H1 (cell line): ENCODE measurements at regions not wholly inside any gene's neighbourhood (a gene's known extent, or its start where the extent isn't known, plus 50 kb on each side); places are given as distances from the start of the nearest gene placed in this dataset.

Experiments used
- CTCF ChIA-PET: fragments of 300-600 bp; sonication (Branson Sonifier 250); formaldehyde crosslinking; loops from one replicate; lab custom pipeline; 2021; ENCODE audit not compliant: partially characterized antibody; lab: Charles Lee
- POLR2A ChIA-PET: fragments of 300-600 bp; sonication (Branson Sonifier 250); formaldehyde crosslinking; loops from one replicate; lab custom pipeline; 2021; ENCODE audit warnings: inconsistent platforms; ENCODE audit not compliant: partially characterized antibody; lab: Charles Lee
- DNase-seq, 2 experiments: peaks; one replicate each; pipeline versions ENCODE4 v3.0.0 to v3.0.0-alpha.2; 2010 to 2022; ENCODE audit warnings: low spot score in 2 of 2, low read depth in 1 of 2, mixed read lengths in 1 of 2
- FAIRE-seq: peaks from 2 replicates; lab custom pipeline; 2011; peaks lifted over from hg19 to GRCh38; lab: Jason Lieb, UNC
- H2AFZ ChIP-seq: 2 replicates; pipeline ENCODE4 v1.8.1; 2012; ENCODE audit warnings: low read length, inconsistent platforms
- H2AK5ac ChIP-seq: 2 replicates; pipeline ENCODE4 v1.6.1; 2013; ENCODE audit warnings: low read depth, low read length
- H2BK120ac ChIP-seq: replicated peaks from 2 replicates; pipeline ENCODE3; 2013; ENCODE audit warnings: low read depth, low read length, inconsistent platforms
- H2BK12ac ChIP-seq: 2 replicates; pipeline ENCODE4 v1.6.1; 2013; ENCODE audit warnings: low read depth, low read length
- H2BK15ac ChIP-seq: 2 replicates; pipeline ENCODE4 v1.6.1; 2013; ENCODE audit warnings: low read length
- H2BK20ac ChIP-seq: 2 replicates; pipeline ENCODE4 v1.6.1; 2013; ENCODE audit warnings: low read length
- H2BK5ac ChIP-seq: 2 replicates; pipeline ENCODE4 v1.6.1; 2013; ENCODE audit warnings: low read depth, low read length
- H3K14ac ChIP-seq: 2 replicates; pipeline ENCODE4 v1.6.1; 2013; ENCODE audit warnings: inconsistent platforms; ENCODE audit not compliant: insufficient read length
- H3K18ac ChIP-seq: 2 replicates; pipeline ENCODE4 v1.6.1; 2013; ENCODE audit warnings: low read length; ENCODE audit errors: extremely low read depth
- H3K23ac ChIP-seq: 2 replicates; pipeline ENCODE4 v1.6.1; 2013; ENCODE audit warnings: inconsistent platforms; ENCODE audit not compliant: insufficient read length
- H3K23me2 ChIP-seq: 2 replicates; pipeline ENCODE4 v1.6.1; 2013; ENCODE audit warnings: low read depth, low read length
- H3K27ac ChIP-seq: 2 replicates; pipeline ENCODE4 v1.6.1; 2011; ENCODE audit warnings: low read depth, low read length, inconsistent platforms
- H3K27me3 ChIP-seq, 4 experiments: replicated peaks in 1 of 4; 1 replicate in 1 of 4; 2 replicates in 3 of 4; pipeline versions ENCODE4 v1.6.1 to v1.8.1; 2011 to 2013; ENCODE audit warnings: low read length in 3 of 4, mild to moderate bottlenecking in 3 of 4, inconsistent platforms in 2 of 4, mixed read lengths in 2 of 4, moderate library complexity in 1 of 4; ENCODE audit not compliant: control insufficient read depth in 3 of 4, insufficient read depth in 3 of 4; ENCODE audit errors: extremely low read depth in 1 of 4
- H3K36me3 ChIP-seq, 4 experiments: 2 replicates each; pipeline versions ENCODE4 v1.6.1 to v1.8.1; 2011 to 2013; ENCODE audit warnings: mild to moderate bottlenecking in 4 of 4, low read length in 3 of 4, moderate library complexity in 2 of 4, control low read depth in 1 of 4, inconsistent platforms in 1 of 4; ENCODE audit not compliant: insufficient read depth in 4 of 4, control insufficient read depth in 2 of 4
- H3K4ac ChIP-seq: replicated peaks from 2 replicates; pipeline ENCODE3; 2013; ENCODE audit warnings: low read length, low read depth, mixed read lengths, inconsistent platforms; ENCODE audit not compliant: insufficient read length
- H3K4me1 ChIP-seq, 4 experiments: replicated peaks in 1 of 4; 1 replicate in 1 of 4; 2 replicates in 3 of 4; pipeline versions ENCODE4 v1.6.1 to v1.8.1; 2011 to 2013; ENCODE audit warnings: low read length in 3 of 4, inconsistent platforms in 2 of 4, mixed read lengths in 1 of 4; ENCODE audit not compliant: insufficient read depth in 4 of 4, control insufficient read depth in 3 of 4
- H3K4me2 ChIP-seq, 2 experiments: 2 replicates each; pipeline versions ENCODE4 v1.6.1 to v1.8.1; 2011 to 2013; ENCODE audit warnings: low read depth in 2 of 2, low read length in 2 of 2, control low read depth in 1 of 2, inconsistent platforms in 1 of 2, mild to moderate bottlenecking in 1 of 2; ENCODE audit not compliant: insufficient read depth in 1 of 2
- H3K4me3 ChIP-seq, 4 experiments: fragments of 200-600, 300-600 bp in 1 of 4; sonication (generic), shearing (Covaris generic), sonication (Bioruptor Twin) in 1 of 4; 2 replicates each; pipeline versions ENCODE4 v1.5.1 to v1.8.1; 2011 to 2016; ENCODE audit warnings: low read length in 4 of 4, low read depth in 3 of 4, control low read depth in 2 of 4, inconsistent platforms in 2 of 4, mild to moderate bottlenecking in 2 of 4, mixed read lengths in 1 of 4, moderate library complexity in 1 of 4; ENCODE audit not compliant: insufficient read depth in 2 of 4; ENCODE audit errors: extremely low read depth in 1 of 4
- H3K56ac ChIP-seq: replicated peaks from 2 replicates; pipeline ENCODE3; 2013; ENCODE audit warnings: low read depth, mild to moderate bottlenecking, mixed read lengths, low read length, inconsistent platforms; ENCODE audit not compliant: insufficient read length
- H3K79me1 ChIP-seq: 2 replicates; pipeline ENCODE4 v1.6.1; 2013; ENCODE audit warnings: low read depth, low read length, control low read depth
- H3K79me2 ChIP-seq, 2 experiments: 2 replicates each; pipeline versions ENCODE4 v1.6.1 to v1.8.1; 2012 to 2013; ENCODE audit warnings: low read length in 2 of 2, mild to moderate bottlenecking in 2 of 2, inconsistent platforms in 1 of 2; ENCODE audit not compliant: insufficient read depth in 2 of 2, control insufficient read depth in 1 of 2
- H3K9ac ChIP-seq, 4 experiments: replicated peaks in 1 of 4; 1 replicate in 1 of 4; 2 replicates in 3 of 4; pipeline versions ENCODE4 v1.6.1 to v1.8.1; 2011 to 2013; ENCODE audit warnings: low read depth in 3 of 4, low read length in 3 of 4, control low read depth in 2 of 4, mild to moderate bottlenecking in 2 of 4, moderate library complexity in 2 of 4, inconsistent platforms in 1 of 4; ENCODE audit errors: extremely low read depth in 1 of 4
- H3K9me3 ChIP-seq, 2 experiments: 2 replicates each; pipeline versions ENCODE4 v1.6.1 to v1.8.1; 2012 to 2013; ENCODE audit warnings: mild to moderate bottlenecking in 2 of 2, moderate library complexity in 2 of 2, control low read depth in 1 of 2, inconsistent platforms in 1 of 2, low read depth in 1 of 2, low read length in 1 of 2, mixed read lengths in 1 of 2; ENCODE audit not compliant: insufficient read depth in 2 of 2
- H4K20me1 ChIP-seq, 2 experiments: replicated peaks in 1 of 2; 2 replicates each; pipeline versions ENCODE3 to v1.8.1; 2011 to 2013; ENCODE audit warnings: inconsistent platforms in 2 of 2, low read length in 2 of 2, mild to moderate bottlenecking in 1 of 2; ENCODE audit not compliant: insufficient read depth in 2 of 2, control insufficient read depth in 1 of 2
- H4K5ac ChIP-seq: 2 replicates; pipeline ENCODE4 v1.6.1; 2013; ENCODE audit warnings: low read length, low read depth, mixed read lengths, inconsistent platforms; ENCODE audit not compliant: insufficient read length
- H4K8ac ChIP-seq: 2 replicates; pipeline ENCODE4 v1.8.0; 2013; ENCODE audit warnings: mild to moderate bottlenecking, moderate library complexity, low read length, inconsistent platforms; ENCODE audit not compliant: insufficient read depth; ENCODE audit errors: extremely low read depth
- H4K91ac ChIP-seq: replicated peaks from 2 replicates; pipeline ENCODE3; 2013; ENCODE audit warnings: low read length, mixed read lengths, inconsistent platforms; ENCODE audit not compliant: insufficient read length
- ASH2L ChIP-seq: fragments of 200-600, 300-600 bp; sonication (generic); IDR thresholded peaks from one replicate; pipeline ENCODE4 v1.7.1; 2017; ENCODE audit warnings: low read length
- CHD2 ChIP-seq: IDR thresholded peaks from 2 replicates; pipeline ENCODE4 v1.6.1; 2012; ENCODE audit warnings: low read length, improper control_type of control experiment
- CREB1 ChIP-seq: IDR thresholded peaks from 2 replicates; pipeline ENCODE4 v1.6.1; 2012; ENCODE audit warnings: inconsistent platforms
- POLR2A ChIP-seq, 2 experiments: IDR thresholded peaks; 1 replicate in 1 of 2; 2 replicates in 1 of 2; pipeline ENCODE4 v1.6.1; 2011; ENCODE audit warnings: low read depth in 2 of 2, low read length in 2 of 2, mild to moderate bottlenecking in 2 of 2; ENCODE audit errors: control extremely low read depth in 1 of 2
- SAP30 ChIP-seq: fragments of 300-600 bp; sonication (generic); IDR thresholded peaks from 2 replicates; pipeline ENCODE4 v1.7.1; 2012; ENCODE audit warnings: low read length, moderate library complexity, mild to moderate bottlenecking, inconsistent platforms; ENCODE audit not compliant: insufficient read depth, insufficient replicate concordance
- SP4 ChIP-seq: IDR thresholded peaks from 2 replicates; pipeline ENCODE4 v1.6.1; 2012; ENCODE audit warnings: low read length, inconsistent platforms
- TCF12 ChIP-seq: IDR thresholded peaks from 2 replicates; pipeline ENCODE4 v1.6.1; 2011; ENCODE audit warnings: low read depth, mild to moderate bottlenecking, low read length
- WGBS, 2 experiments: shearing (Covaris generic) in 1 of 2; methylation state at CpG; one replicate each; pipeline versions ENCODE4 v1.1.6 to v1.1.7; 2013 to 2015; ENCODE audit warnings: low lambda C conversion rate in 2 of 2, mixed read lengths in 2 of 2, inconsistent platforms in 1 of 2, low coverage in 1 of 2, missing lambda C conversion rate in 1 of 2; ENCODE audit not compliant: insufficient replicate concordance in 2 of 2, insufficient coverage in 1 of 2, insufficient read length in 1 of 2; ENCODE audit errors: extremely low coverage in 1 of 2, missing lambda C conversion rate in 1 of 2; 5-methylcytosine and 5-hydroxymethylcytosine counted together
- TF ChIP-seq, protein P1 (sequence below): IDR thresholded peaks from 2 replicates; pipeline ENCODE4 v1.6.1; 2011; ENCODE audit warnings: low read depth, mild to moderate bottlenecking, low read length; ENCODE audit not compliant: insufficient read depth

DNA sequence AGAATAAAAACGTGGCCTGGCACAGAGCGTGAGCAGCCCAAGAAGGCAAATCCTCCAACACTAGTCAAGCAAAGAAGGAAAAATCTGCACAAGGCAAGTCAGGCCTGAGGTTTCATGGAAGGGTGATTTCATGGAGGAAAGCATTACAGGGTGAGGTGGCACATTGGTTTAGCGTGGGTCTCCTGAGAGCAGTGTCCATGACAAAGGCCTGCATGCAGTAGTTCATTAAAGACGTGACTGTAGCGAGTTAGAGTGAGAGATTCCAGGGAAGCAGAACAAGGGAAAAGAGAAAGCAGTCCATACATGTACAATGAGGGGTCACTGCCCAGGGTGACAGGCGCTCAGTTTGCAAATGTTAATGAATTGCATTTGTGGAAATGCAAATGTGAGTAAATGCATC is 285.0 kb upstream of the ERCC4 start:
- H4K8ac ChIP-seq = no peak overlapping the region
- H3K4me2 ChIP-seq = no peak overlapping the region
- H3K9ac ChIP-seq = no peak overlapping the region
- no peaks in the 10 kb centered on the region for H3K23me2 ChIP-seq
- no peak overlapping the region for H3K27ac ChIP-seq
- no peak overlapping the region for H3K56ac ChIP-seq
- no peaks in the 10 kb centered on the region for H3K36me3 ChIP-seq
- no peak overlapping the region for H2AFZ ChIP-seq
- no peak overlapping the region for H3K23ac ChIP-seq
- peak overlapping the region; percentile 40; the same call in 1 of the 2 replicates for H2BK5ac ChIP-seq
- H3K27me3 ChIP-seq = no peaks in the 10 kb centered on the region
- H2BK12ac ChIP-seq = 0 out of 2 replicates have a peak overlapping the region, but pooled peaks have one; percentile 4
- no peak overlapping the region for H3K4ac ChIP-seq
- no peak overlapping the region for H2BK120ac ChIP-seq
- H4K20me1 ChIP-seq = no peaks in the 10 kb centered on the region
- ChIA-PET CTCF (no interaction called here), POLR2A (no interaction called here)
- FAIRE-seq (no peak), DNase-seq (no peak)
- H3K4me1 ChIP-seq = peaks cover 0 to 4% (median 0%) of the 10 kb centered on the region in 4 experiments; a peak in 1 of 7 replicates
- H4K5ac ChIP-seq = no peak overlapping the region
- no peak overlapping the region for H3K14ac ChIP-seq
- H4K91ac ChIP-seq = no peak overlapping the region
- TF ChIP-seq CHD2 = no peak
- TF ChIP-seq SP4 = no peak
- no peak for TF ChIP-seq ASH2L
- TF ChIP-seq, protein P1, sequence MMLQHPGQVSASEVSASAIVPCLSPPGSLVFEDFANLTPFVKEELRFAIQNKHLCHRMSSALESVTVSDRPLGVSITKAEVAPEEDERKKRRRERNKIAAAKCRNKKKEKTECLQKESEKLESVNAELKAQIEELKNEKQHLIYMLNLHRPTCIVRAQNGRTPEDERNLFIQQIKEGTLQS = no peak
- TF ChIP-seq TCF12 = no peak
- no peak for TF ChIP-seq POLR2A (IDR thresholded peaks at IDR 0.05; ENCODE audit: control extremely low read depth in 1 of 2, low read depth in 2 of 2, low read length in 2 of 2)
- TF ChIP-seq SAP30 = no peak
- TF ChIP-seq CREB1 = no peak
- no peak overlapping the region for H3K18ac ChIP-seq
- H3K9me3 ChIP-seq = no peaks in the 10 kb centered on the region
- no peaks in the 10 kb centered on the region for H3K79me2 ChIP-seq
- no peaks in the 10 kb centered on the region for H3K79me1 ChIP-seq
- H3K4me3 ChIP-seq = no peak overlapping the region
- peak overlapping the region; percentile 53; the same call in 1 of the 2 replicates for H2BK15ac ChIP-seq
- H2BK20ac ChIP-seq = peak overlapping the region; percentile 67; the same call in 1 of the 2 replicates
- 85% methylated on average over 6 of the region's 6 CpGs; no CpG with 5 or more reads in 1 of the 2 experiments for WGBS, 2 experiments
- 0 out of 2 replicates have a peak overlapping the region, but pooled peaks have one; percentile 9 for H2AK5ac ChIP-seq
